ENCODE measurements at regions not wholly inside any gene's neighbourhood (a gene's known extent, or its start where the extent isn't known, plus 50 kb on each side); places are given as distances from the start of the nearest gene placed in this dataset.

DNA sequence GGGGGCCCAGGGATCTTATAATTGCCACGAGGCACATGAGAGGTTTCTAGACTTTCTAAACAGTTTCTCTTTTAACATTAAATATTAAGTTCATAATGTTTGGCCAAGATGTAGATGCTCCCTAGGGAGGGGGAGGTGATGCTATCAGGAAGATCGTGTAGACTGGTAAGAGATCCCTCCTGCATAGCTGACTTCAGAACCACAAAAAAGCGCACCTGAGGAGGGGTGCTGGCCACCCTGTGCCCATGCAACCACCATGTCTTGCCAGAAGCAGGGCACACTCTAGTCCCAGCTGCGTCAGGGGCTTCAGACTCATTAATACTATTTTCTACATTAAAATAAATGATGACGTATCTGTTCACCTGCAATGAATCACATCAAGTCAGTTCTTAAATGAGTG is 103.4 kb upstream of the SLC35G4 start:
- Histone ChIP-seq H3K27ac (ENCODE audit: extremely low read depth, low read depth, low read length) (no peak overlapping the region), H3K9me3 (ENCODE audit: control insufficient read depth, insufficient read depth, low read depth, low read length) (no peaks in the 10 kb centered on the region), H3K4me3 (ENCODE audit: low read depth, low read length) (no peak overlapping the region), H3K4me1 (ENCODE audit: control insufficient read depth, insufficient read depth, low read length) (no peaks in the 10 kb centered on the region), H3K36me3 (ENCODE audit: control insufficient read depth in 2 of 2, insufficient read depth in 1 of 2, low read length in 2 of 2) (no peaks in the 10 kb centered on the region)
- CTCF ChIA-PET, result interaction anchor here (1.0 to 2.0 kb wide), 4 partner anchors 12 to 195 kb away, joined by 3 to 10 read pairs (median 6); no protein-coding TSS in a partner anchor
- POLR2A ChIA-PET, result no interaction called here
- TF ChIP-seq ZIC2 (tag by site-specific recombination; IDR thresholded peaks at IDR 0.05) (no peak), YY2 (tag by site-specific recombination; IDR thresholded peaks at IDR 0.05) (no peak)
- TF ChIP-seq, protein P1, sequence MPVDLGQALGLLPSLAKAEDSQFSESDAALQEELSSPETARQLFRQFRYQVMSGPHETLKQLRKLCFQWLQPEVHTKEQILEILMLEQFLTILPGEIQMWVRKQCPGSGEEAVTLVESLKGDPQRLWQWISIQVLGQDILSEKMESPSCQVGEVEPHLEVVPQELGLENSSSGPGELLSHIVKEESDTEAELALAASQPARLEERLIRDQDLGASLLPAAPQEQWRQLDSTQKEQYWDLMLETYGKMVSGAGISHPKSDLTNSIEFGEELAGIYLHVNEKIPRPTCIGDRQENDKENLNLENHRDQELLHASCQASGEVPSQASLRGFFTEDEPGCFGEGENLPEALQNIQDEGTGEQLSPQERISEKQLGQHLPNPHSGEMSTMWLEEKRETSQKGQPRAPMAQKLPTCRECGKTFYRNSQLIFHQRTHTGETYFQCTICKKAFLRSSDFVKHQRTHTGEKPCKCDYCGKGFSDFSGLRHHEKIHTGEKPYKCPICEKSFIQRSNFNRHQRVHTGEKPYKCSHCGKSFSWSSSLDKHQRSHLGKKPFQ (tag by site-specific recombination; IDR thresholded peaks at IDR 0.05), result no peak

DNA sequence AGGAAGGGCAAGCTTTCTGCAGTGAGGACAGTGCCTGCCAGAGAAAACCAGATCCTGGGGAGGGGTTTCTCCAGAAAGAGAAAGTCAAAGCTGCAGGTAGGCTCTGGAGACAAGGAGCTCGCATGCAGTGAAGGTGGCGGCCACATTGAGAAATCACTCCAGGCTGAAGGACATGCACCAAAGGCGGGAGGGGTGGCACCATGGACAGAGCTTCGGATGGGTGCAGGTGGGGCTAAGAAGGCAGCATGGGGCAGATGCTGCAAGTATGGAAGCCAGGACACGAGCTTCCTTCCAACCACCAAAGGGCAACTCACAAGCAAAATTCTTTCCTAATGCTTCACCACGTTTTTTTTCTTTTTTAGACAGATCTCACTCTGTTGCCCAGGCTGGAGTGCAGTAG is 104.4 kb upstream of the SLC35G4 start:
- no peaks in the 10 kb centered on the region for H3K36me3 ChIP-seq (ENCODE audit: control insufficient read depth in 2 of 2, insufficient read depth in 1 of 2, low read length in 2 of 2)
- H3K4me1 ChIP-seq (ENCODE audit: control insufficient read depth, insufficient read depth, low read length), result no peaks in the 10 kb centered on the region
- ChIA-PET POLR2A (no interaction called here), CTCF (interaction anchor here (0.6 to 2.0 kb wide), 5 partner anchors 13 to 718 kb away, joined by 3 to 10 read pairs (median 6); no protein-coding TSS in a partner anchor)
- no peak for TF ChIP-seq FEZF1 (tag by site-specific recombination; IDR thresholded peaks at IDR 0.05)
- TF ChIP-seq REST (tag by site-specific recombination; IDR thresholded peaks at IDR 0.05), result peak; percentile 93
- no peak overlapping the region for H3K4me3 ChIP-seq (ENCODE audit: low read depth, low read length)
- no peak overlapping the region for H3K27ac ChIP-seq (ENCODE audit: extremely low read depth, low read depth, low read length)
- H3K9me3 ChIP-seq (ENCODE audit: control insufficient read depth, insufficient read depth, low read depth, low read length), result no peaks in the 10 kb centered on the region

- Histone ChIP-seq H3K27ac (ENCODE audit: extremely low read depth, low read depth, low read length) (no peak overlapping the region), H3K4me3 (ENCODE audit: low read depth, low read length) (no peak overlapping the region), H3K4me1 (ENCODE audit: control insufficient read depth, insufficient read depth, low read length) (no peaks in the 10 kb centered on the region), H3K9me3 (ENCODE audit: control insufficient read depth, insufficient read depth, low read depth, low read length) (no peaks in the 10 kb centered on the region), H3K36me3 (ENCODE audit: control insufficient read depth in 2 of 2, insufficient read depth in 1 of 2, low read length in 2 of 2) (no peaks in the 10 kb centered on the region)
- TF ChIP-seq, protein P2, sequence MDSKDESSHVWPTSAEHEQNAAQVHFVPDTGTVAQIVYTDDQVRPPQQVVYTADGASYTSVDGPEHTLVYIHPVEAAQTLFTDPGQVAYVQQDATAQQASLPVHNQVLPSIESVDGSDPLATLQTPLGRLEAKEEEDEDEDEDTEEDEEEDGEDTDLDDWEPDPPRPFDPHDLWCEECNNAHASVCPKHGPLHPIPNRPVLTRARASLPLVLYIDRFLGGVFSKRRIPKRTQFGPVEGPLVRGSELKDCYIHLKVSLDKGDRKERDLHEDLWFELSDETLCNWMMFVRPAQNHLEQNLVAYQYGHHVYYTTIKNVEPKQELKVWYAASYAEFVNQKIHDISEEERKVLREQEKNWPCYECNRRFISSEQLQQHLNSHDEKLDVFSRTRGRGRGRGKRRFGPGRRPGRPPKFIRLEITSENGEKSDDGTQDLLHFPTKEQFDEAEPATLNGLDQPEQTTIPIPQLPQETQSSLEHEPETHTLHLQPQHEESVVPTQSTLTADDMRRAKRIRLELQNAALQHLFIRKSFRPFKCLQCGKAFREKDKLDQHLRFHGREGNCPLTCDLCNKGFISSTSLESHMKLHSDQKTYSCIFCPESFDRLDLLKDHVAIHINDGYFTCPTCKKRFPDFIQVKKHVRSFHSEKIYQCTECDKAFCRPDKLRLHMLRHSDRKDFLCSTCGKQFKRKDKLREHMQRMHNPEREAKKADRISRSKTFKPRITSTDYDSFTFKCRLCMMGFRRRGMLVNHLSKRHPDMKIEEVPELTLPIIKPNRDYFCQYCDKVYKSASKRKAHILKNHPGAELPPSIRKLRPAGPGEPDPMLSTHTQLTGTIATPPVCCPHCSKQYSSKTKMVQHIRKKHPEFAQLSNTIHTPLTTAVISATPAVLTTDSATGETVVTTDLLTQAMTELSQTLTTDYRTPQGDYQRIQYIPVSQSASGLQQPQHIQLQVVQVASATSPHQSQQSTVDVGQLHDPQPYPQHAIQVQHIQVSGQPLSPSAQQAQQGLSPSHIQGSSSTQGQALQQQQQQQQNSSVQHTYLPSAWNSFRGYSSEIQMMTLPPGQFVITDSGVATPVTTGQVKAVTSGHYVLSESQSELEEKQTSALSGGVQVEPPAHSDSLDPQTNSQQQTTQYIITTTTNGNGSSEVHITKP (tag by site-specific recombination; IDR thresholded peaks at IDR 0.05), result no peak
- TF ChIP-seq ZNF558 (tag by site-specific recombination; IDR thresholded peaks at IDR 0.05), result no peak
- no peak for TF ChIP-seq ZNF112 (tag by site-specific recombination; IDR thresholded peaks at IDR 0.05)
- ChIA-PET POLR2A (no interaction called here), CTCF (interaction anchor here (0.6 to 2.2 kb wide), 5 partner anchors 11 to 651 kb away, joined by 4 to 8 read pairs (median 6); no protein-coding TSS in a partner anchor)
Measured at GRCh38 chr18:11502368-11502767, 107.0 kb upstream of the SLC35G4 start.

- ChIA-PET CTCF (interaction anchor here (1.3 kb wide), 1 partner anchor 19 kb away, joined by 5 read pairs; no protein-coding TSS in a partner anchor), POLR2A (no interaction called here)
- Histone ChIP-seq H3K4me3 (ENCODE audit: low read depth, low read length) (no peak overlapping the region), H3K27ac (ENCODE audit: extremely low read depth, low read depth, low read length) (no peak overlapping the region), H3K36me3 (ENCODE audit: control insufficient read depth in 2 of 2, insufficient read depth in 1 of 2, low read length in 2 of 2) (no peaks in the 10 kb centered on the region), H3K4me1 (ENCODE audit: control insufficient read depth, insufficient read depth, low read length) (no peaks in the 10 kb centered on the region), H3K9me3 (ENCODE audit: control insufficient read depth, insufficient read depth, low read depth, low read length) (no peaks in the 10 kb centered on the region)
- TF ChIP-seq, protein P3, sequence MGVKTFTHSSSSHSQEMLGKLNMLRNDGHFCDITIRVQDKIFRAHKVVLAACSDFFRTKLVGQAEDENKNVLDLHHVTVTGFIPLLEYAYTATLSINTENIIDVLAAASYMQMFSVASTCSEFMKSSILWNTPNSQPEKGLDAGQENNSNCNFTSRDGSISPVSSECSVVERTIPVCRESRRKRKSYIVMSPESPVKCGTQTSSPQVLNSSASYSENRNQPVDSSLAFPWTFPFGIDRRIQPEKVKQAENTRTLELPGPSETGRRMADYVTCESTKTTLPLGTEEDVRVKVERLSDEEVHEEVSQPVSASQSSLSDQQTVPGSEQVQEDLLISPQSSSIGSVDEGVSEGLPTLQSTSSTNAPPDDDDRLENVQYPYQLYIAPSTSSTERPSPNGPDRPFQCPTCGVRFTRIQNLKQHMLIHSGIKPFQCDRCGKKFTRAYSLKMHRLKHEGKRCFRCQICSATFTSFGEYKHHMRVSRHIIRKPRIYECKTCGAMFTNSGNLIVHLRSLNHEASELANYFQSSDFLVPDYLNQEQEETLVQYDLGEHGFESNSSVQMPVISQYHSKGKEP (tag by site-specific recombination; IDR thresholded peaks at IDR 0.05), result no peak
- TF ChIP-seq ZNF138 (tag by site-specific recombination; IDR thresholded peaks at IDR 0.05; ENCODE audit: borderline replicate concordance) (no peak), ZBTB20 (tag by site-specific recombination; IDR thresholded peaks at IDR 0.05) (no peak), ZNF211 (tag by site-specific recombination; IDR thresholded peaks at IDR 0.05; ENCODE audit: low read depth) (no peak), ZNF560 (tag by site-specific recombination; IDR thresholded peaks at IDR 0.05; ENCODE audit: borderline replicate concordance) (no peak), ZEB2 (tag by site-specific recombination; IDR thresholded peaks at IDR 0.05) (no peak)
Measured at GRCh38 chr18:11501352-11501751, 108.0 kb upstream of the SLC35G4 start.
